ENCODE measurements at regions not wholly inside any gene's neighbourhood (a gene's known extent, or its start where the extent isn't known, plus 50 kb on each side); places are given as distances from the start of the nearest gene placed in this dataset.

GRCh38 chr20:12098421-12098820 lies 180.7 kb downstream of the BTBD3 start:
- Histone ChIP-seq H4K20me1 (ENCODE audit: insufficient read depth) (no peaks in the 10 kb centered on the region), H3K79me2 (ENCODE audit: insufficient read depth, low read depth) (no peaks in the 10 kb centered on the region), H3K4me2 (no peak overlapping the region), H3K27ac (no peak overlapping the region), H3K27me3 (ENCODE audit: insufficient read depth, low read depth) (no peaks in the 10 kb centered on the region), H3K4me1 (ENCODE audit: low read depth, poor library complexity, severe bottlenecking) (peaks cover 42% of the 10 kb centered on the region), H3K36me3 (ENCODE audit: insufficient read depth) (no peaks in the 10 kb centered on the region), H2AFZ (ENCODE audit: low read depth) (no peak overlapping the region), H3K4me3 (IDR thresholded peaks at IDR 0.05; ENCODE audit: insufficient read depth, low read depth, low read length) (no peak overlapping the region), H3K9ac (no peak overlapping the region)
- no peak for TF ChIP-seq CTCF (conservative IDR thresholded peaks at IDR 0.05; ENCODE audit: low read depth, low read length)

GRCh38 chr20:12108846-12109245 lies 191.2 kb downstream of the BTBD3 start:
- TF ChIP-seq CTCF (conservative IDR thresholded peaks at IDR 0.05; ENCODE audit: low read depth, low read length), result no peak
- Histone ChIP-seq H3K27ac (peak overlapping the region; percentile 22; the same call in 1 of the 2 replicates), H3K27me3 (ENCODE audit: insufficient read depth, low read depth) (no peaks in the 10 kb centered on the region), H3K4me3 (IDR thresholded peaks at IDR 0.05; ENCODE audit: insufficient read depth, low read depth, low read length) (no peak overlapping the region), H3K36me3 (ENCODE audit: insufficient read depth) (no peaks in the 10 kb centered on the region), H3K9ac (no peak overlapping the region), H3K4me1 (ENCODE audit: low read depth, poor library complexity, severe bottlenecking) (peaks cover 60% of the 10 kb centered on the region), H3K79me2 (ENCODE audit: insufficient read depth, low read depth) (no peaks in the 10 kb centered on the region), H4K20me1 (ENCODE audit: insufficient read depth) (no peaks in the 10 kb centered on the region), H3K4me2 (peak overlapping the region; percentile 48; the same call in 1 of the 2 replicates), H2AFZ (ENCODE audit: low read depth) (no peak overlapping the region)

GRCh38 chr20:12110274-12110673 lies 192.6 kb downstream of the BTBD3 start:
- H3K9ac ChIP-seq, result peak overlapping the region; percentile 44; the same call in 1 of the 2 replicates
- H4K20me1 ChIP-seq (ENCODE audit: insufficient read depth), result no peaks in the 10 kb centered on the region
- peak overlapping the region; percentile 34; the same call in 1 of the 2 replicates for H2AFZ ChIP-seq (ENCODE audit: low read depth)
- peak overlapping the region; percentile 76 for H3K27ac ChIP-seq
- no peak overlapping the region for H3K4me3 ChIP-seq (IDR thresholded peaks at IDR 0.05; ENCODE audit: insufficient read depth, low read depth, low read length)
- no peak for TF ChIP-seq CTCF (conservative IDR thresholded peaks at IDR 0.05; ENCODE audit: low read depth, low read length)
- H3K4me1 ChIP-seq (ENCODE audit: low read depth, poor library complexity, severe bottlenecking), result peaks cover 74% of the 10 kb centered on the region
- no peaks in the 10 kb centered on the region for H3K36me3 ChIP-seq (ENCODE audit: insufficient read depth)
- H3K4me2 ChIP-seq, result peak overlapping the region; percentile 95
- no peaks in the 10 kb centered on the region for H3K79me2 ChIP-seq (ENCODE audit: insufficient read depth, low read depth)
- no peaks in the 10 kb centered on the region for H3K27me3 ChIP-seq (ENCODE audit: insufficient read depth, low read depth)

GRCh38 chr20:12110711-12111110 lies 193.0 kb downstream of the BTBD3 start:
- Histone ChIP-seq H3K4me1 (ENCODE audit: low read depth, poor library complexity, severe bottlenecking) (peaks cover 74% of the 10 kb centered on the region), H2AFZ (ENCODE audit: low read depth) (peak overlapping the region; percentile 34), H3K79me2 (ENCODE audit: insufficient read depth, low read depth) (no peaks in the 10 kb centered on the region), H3K36me3 (ENCODE audit: insufficient read depth) (no peaks in the 10 kb centered on the region), H4K20me1 (ENCODE audit: insufficient read depth) (no peaks in the 10 kb centered on the region), H3K27me3 (ENCODE audit: insufficient read depth, low read depth) (no peaks in the 10 kb centered on the region), H3K27ac (peak overlapping the region; percentile 76), H3K9ac (peak overlapping the region; percentile 44; the same call in 1 of the 2 replicates), H3K4me2 (peak overlapping the region; percentile 95), H3K4me3 (IDR thresholded peaks at IDR 0.05; ENCODE audit: insufficient read depth, low read depth, low read length) (no peak overlapping the region)
- TF ChIP-seq CTCF (conservative IDR thresholded peaks at IDR 0.05; ENCODE audit: low read depth, low read length), result no peak

Measured in KMS-11 (cell line).